ENCODE measurements at regions not wholly inside any gene's neighbourhood (a gene's known extent, or its start where the extent isn't known, plus 50 kb on each side); places are given as distances from the start of the nearest gene placed in this dataset.

- no peaks in the 10 kb centered on the region for H3K36me3 ChIP-seq (ENCODE audit: control insufficient read depth, insufficient read depth, low read length)
- H3K4me1 ChIP-seq (ENCODE audit: control insufficient read depth, insufficient read depth, low read length, poor library complexity, severe bottlenecking) = peaks cover 31% of the 10 kb centered on the region
- no peaks in the 10 kb centered on the region for H3K27me3 Mint-ChIP-seq
- peak overlapping the region in 1 of 4 donors; percentile 20 for H3K4me3 Mint-ChIP-seq
- peaks cover 17 to 60% (median 43%) of the 10 kb centered on the region in 4 donors for H3K4me1 Mint-ChIP-seq
- H3K27ac Mint-ChIP-seq = no peak overlapping the region
- no peaks in the 10 kb centered on the region for H3K9me3 ChIP-seq (ENCODE audit: control insufficient read depth in 2 of 2, low read length in 2 of 2)
- H3K27ac ChIP-seq (ENCODE audit: insufficient read depth, low read length, poor library complexity, severe bottlenecking) = no peak overlapping the region
- H3K36me3 Mint-ChIP-seq = no peaks in the 10 kb centered on the region
- H3K9me3 Mint-ChIP-seq = peaks cover 0 to 1% (median 0%) of the 10 kb centered on the region in 7 donors
- H3K27me3 ChIP-seq (ENCODE audit: control insufficient read depth, insufficient read depth, low read length) = no peaks in the 10 kb centered on the region
- no peak overlapping the region for H3K4me3 ChIP-seq (ENCODE audit: low read depth, low read length)
- ATAC-seq (ENCODE audit: low read depth in 2 of 2) (no peak), DNase-seq (no peak)
Measured at GRCh38 chr15:38678281-38678680, 113.7 kb upstream of the RASGRP1 start.

GRCh38 chr15:38680775-38681174, 116.2 kb upstream of the RASGRP1 start:
- Mint-ChIP-seq H3K4me1 (peaks cover 30 to 70% (median 52%) of the 10 kb centered on the region in 4 donors), H3K9me3 (peaks cover 0 to 2% (median 0%) of the 10 kb centered on the region in 7 donors), H3K36me3 (no peaks in the 10 kb centered on the region), H3K4me3 (no peak overlapping the region), H3K27ac (peak overlapping the region in 1 of 3 donors; percentile 78), H3K27me3 (no peaks in the 10 kb centered on the region)
- H3K4me1 ChIP-seq (ENCODE audit: control insufficient read depth, insufficient read depth, low read length, poor library complexity, severe bottlenecking) = peaks cover 38% of the 10 kb centered on the region
- H3K36me3 ChIP-seq (ENCODE audit: control insufficient read depth, insufficient read depth, low read length) = no peaks in the 10 kb centered on the region
- DNase-seq (peak in 1 of 3 donors; percentile 6), ATAC-seq (ENCODE audit: low read depth in 2 of 2) (no peak)
- no peaks in the 10 kb centered on the region for H3K27me3 ChIP-seq (ENCODE audit: control insufficient read depth, insufficient read depth, low read length)
- H3K9me3 ChIP-seq (ENCODE audit: control insufficient read depth in 2 of 2, low read length in 2 of 2) = no peaks in the 10 kb centered on the region
- H3K27ac ChIP-seq (ENCODE audit: insufficient read depth, low read length, poor library complexity, severe bottlenecking) = no peak overlapping the region
- no peak overlapping the region for H3K4me3 ChIP-seq (ENCODE audit: low read depth, low read length)

- H3K27me3 Mint-ChIP-seq = no peaks in the 10 kb centered on the region
- H3K27ac Mint-ChIP-seq = peak overlapping the region in 2 of 3 donors; percentile 21 to 74
- H3K4me1 ChIP-seq (ENCODE audit: control insufficient read depth, insufficient read depth, low read length, poor library complexity, severe bottlenecking) = peaks cover 54% of the 10 kb centered on the region
- H3K27me3 ChIP-seq (ENCODE audit: control insufficient read depth, insufficient read depth, low read length) = no peaks in the 10 kb centered on the region
- DNase-seq (no peak), ATAC-seq (ENCODE audit: low read depth in 2 of 2) (no peak)
- no peaks in the 10 kb centered on the region for H3K9me3 ChIP-seq (ENCODE audit: control insufficient read depth in 2 of 2, low read length in 2 of 2)
- no peak overlapping the region for H3K4me3 Mint-ChIP-seq
- no peak overlapping the region for H3K4me3 ChIP-seq (ENCODE audit: low read depth, low read length)
- peaks cover 37 to 77% (median 65%) of the 10 kb centered on the region in 4 donors for H3K4me1 Mint-ChIP-seq
- peaks cover 0 to 2% (median 0%) of the 10 kb centered on the region in 7 donors for H3K9me3 Mint-ChIP-seq
- H3K36me3 Mint-ChIP-seq = no peaks in the 10 kb centered on the region
- H3K36me3 ChIP-seq (ENCODE audit: control insufficient read depth, insufficient read depth, low read length) = no peaks in the 10 kb centered on the region
- no peak overlapping the region for H3K27ac ChIP-seq (ENCODE audit: insufficient read depth, low read length, poor library complexity, severe bottlenecking)
Measured at GRCh38 chr15:38682363-38682762, 117.7 kb upstream of the RASGRP1 start.

- H3K27ac ChIP-seq (ENCODE audit: insufficient read depth, low read length, poor library complexity, severe bottlenecking) = no peak overlapping the region
- DNase-seq (peak in 1 of 3 donors; percentile 7), ATAC-seq (ENCODE audit: low read depth in 2 of 2) (no peak)
- H3K27me3 ChIP-seq (ENCODE audit: control insufficient read depth, insufficient read depth, low read length) = no peaks in the 10 kb centered on the region
- Mint-ChIP-seq H3K9me3 (peaks cover 0 to 2% (median 0%) of the 10 kb centered on the region in 7 donors), H3K4me3 (no peak overlapping the region), H3K36me3 (no peaks in the 10 kb centered on the region), H3K27ac (peak overlapping the region; percentile 74 to 100 (median 93)), H3K4me1 (peaks cover 37 to 78% (median 66%) of the 10 kb centered on the region in 4 donors), H3K27me3 (no peaks in the 10 kb centered on the region)
- peak overlapping the region; percentile 53 for H3K4me3 ChIP-seq (ENCODE audit: low read depth, low read length)
- peaks cover 59% of the 10 kb centered on the region for H3K4me1 ChIP-seq (ENCODE audit: control insufficient read depth, insufficient read depth, low read length, poor library complexity, severe bottlenecking)
- no peaks in the 10 kb centered on the region for H3K36me3 ChIP-seq (ENCODE audit: control insufficient read depth, insufficient read depth, low read length)
- H3K9me3 ChIP-seq (ENCODE audit: control insufficient read depth in 2 of 2, low read length in 2 of 2) = no peaks in the 10 kb centered on the region
Measured at GRCh38 chr15:38682861-38683260, 118.2 kb upstream of the RASGRP1 start.

DNA sequence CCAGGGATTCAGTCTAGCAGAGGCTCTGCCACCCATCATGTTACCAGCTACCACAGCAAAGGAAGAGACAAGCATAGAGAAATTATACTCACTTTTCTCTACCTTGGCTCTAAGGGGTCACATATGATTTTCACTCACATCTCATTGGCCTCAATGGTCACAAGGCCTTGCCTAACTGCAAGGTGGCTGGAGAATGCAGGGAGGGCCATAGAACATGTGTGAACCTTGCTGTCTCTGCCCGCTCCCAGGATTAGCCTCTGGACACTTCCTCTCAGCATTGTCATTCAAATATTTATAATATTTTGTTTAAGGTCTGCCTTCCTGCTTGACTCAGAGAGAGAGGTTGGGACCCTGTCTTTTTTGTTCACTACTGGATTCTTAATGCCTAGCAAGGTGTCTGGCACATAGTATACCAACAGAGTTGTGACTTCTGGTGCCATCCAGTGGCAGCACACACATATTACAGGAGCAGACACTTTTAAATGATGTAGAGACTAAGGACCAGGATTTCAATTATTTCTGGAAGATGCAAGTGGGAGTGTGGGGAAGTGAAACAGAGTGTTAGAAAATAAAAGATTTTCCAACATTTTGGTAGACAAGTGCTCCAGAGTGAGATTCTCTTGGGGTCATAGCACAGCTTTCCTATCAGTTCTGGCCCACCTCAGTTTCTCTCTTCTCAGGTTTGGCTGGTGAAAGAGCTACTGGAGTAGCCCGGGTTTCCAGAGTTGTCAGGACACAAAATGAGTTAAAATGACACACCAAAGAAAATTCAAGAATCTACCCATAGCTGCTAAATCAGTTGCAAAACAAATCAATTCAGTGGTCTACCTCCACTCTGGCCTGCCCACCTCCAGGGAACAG, 119.0 kb upstream of the RASGRP1 start:
- Histone ChIP-seq H3K27ac (ENCODE audit: insufficient read depth, low read length, poor library complexity, severe bottlenecking) (peak overlapping the region; percentile 84), H3K4me3 (ENCODE audit: low read depth, low read length) (peak overlapping the region; percentile 53), H3K4me1 (ENCODE audit: control insufficient read depth, insufficient read depth, low read length, poor library complexity, severe bottlenecking) (peaks cover 66% of the 10 kb centered on the region), H3K9me3 (ENCODE audit: control insufficient read depth in 2 of 2, low read length in 2 of 2) (no peaks in the 10 kb centered on the region), H3K36me3 (ENCODE audit: control insufficient read depth, insufficient read depth, low read length) (no peaks in the 10 kb centered on the region), H3K27me3 (ENCODE audit: control insufficient read depth, insufficient read depth, low read length) (no peaks in the 10 kb centered on the region)
- Mint-ChIP-seq H3K4me3 (peak overlapping the region; percentile 34 to 88 (median 75)), H3K27me3 (no peaks in the 10 kb centered on the region), H3K36me3 (no peaks in the 10 kb centered on the region), H3K9me3 (peaks cover 0 to 2% (median 0%) of the 10 kb centered on the region in 7 donors), H3K27ac (peak overlapping the region; percentile 69 to 100 (median 93)), H3K4me1 (peaks cover 37 to 84% (median 68%) of the 10 kb centered on the region in 4 donors)
- DNase-seq = peak; percentile 56 to 89 (median 77)
- ATAC-seq (ENCODE audit: low read depth in 2 of 2) = peak; percentile 63 to 66

DNA sequence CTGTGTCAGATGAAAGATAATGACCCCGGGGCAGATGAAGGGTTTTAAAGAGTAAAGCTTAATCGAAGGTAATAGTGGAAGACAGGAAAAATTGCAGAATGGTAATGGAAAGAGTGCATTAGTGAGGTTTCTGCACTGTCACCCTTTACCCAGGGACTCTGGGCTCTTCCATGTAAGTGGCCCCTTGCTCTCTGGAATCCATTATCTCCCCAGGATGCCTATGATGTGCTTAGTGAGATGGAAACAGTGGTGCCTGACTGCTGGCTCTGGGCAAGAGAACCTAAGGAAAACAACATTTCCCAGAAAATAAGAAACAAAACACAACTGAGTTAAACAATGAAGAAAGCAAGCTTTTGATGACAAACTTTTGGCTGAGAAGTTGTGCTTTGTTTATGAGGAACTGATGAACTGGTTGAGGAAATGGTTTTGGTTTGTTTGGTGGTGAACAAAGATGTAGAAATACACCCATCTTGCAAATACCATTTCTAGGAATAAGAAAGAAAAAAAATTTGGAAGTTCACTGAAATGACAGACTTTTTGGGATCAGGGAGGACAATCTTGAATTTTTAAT, 119.9 kb upstream of the RASGRP1 start:
- peaks cover 0 to 1% (median 0%) of the 10 kb centered on the region in 7 donors for H3K9me3 Mint-ChIP-seq
- no peaks in the 10 kb centered on the region for H3K36me3 Mint-ChIP-seq
- peak in 1 of 3 donors; percentile 77 for DNase-seq
- Histone ChIP-seq H3K9me3 (ENCODE audit: control insufficient read depth in 2 of 2, low read length in 2 of 2) (no peaks in the 10 kb centered on the region), H3K27ac (ENCODE audit: insufficient read depth, low read length, poor library complexity, severe bottlenecking) (peak overlapping the region; percentile 84), H3K4me3 (ENCODE audit: low read depth, low read length) (peak overlapping the region; percentile 53), H3K36me3 (ENCODE audit: control insufficient read depth, insufficient read depth, low read length) (no peaks in the 10 kb centered on the region), H3K4me1 (ENCODE audit: control insufficient read depth, insufficient read depth, low read length, poor library complexity, severe bottlenecking) (peaks cover 75% of the 10 kb centered on the region), H3K27me3 (ENCODE audit: control insufficient read depth, insufficient read depth, low read length) (no peaks in the 10 kb centered on the region)
- no peaks in the 10 kb centered on the region for H3K27me3 Mint-ChIP-seq
- no peak for ATAC-seq (ENCODE audit: low read depth in 2 of 2)
- peak overlapping the region; percentile 90 to 100 (median 93) for H3K27ac Mint-ChIP-seq
- peaks cover 41 to 86% (median 73%) of the 10 kb centered on the region in 4 donors for H3K4me1 Mint-ChIP-seq
- peak overlapping the region; percentile 34 to 88 (median 75) for H3K4me3 Mint-ChIP-seq

- peaks cover 47 to 93% (median 78%) of the 10 kb centered on the region in 4 donors for H3K4me1 Mint-ChIP-seq
- peak overlapping the region; percentile 90 to 100 (median 93) for H3K27ac Mint-ChIP-seq
- no peaks in the 10 kb centered on the region for H3K36me3 Mint-ChIP-seq
- ATAC-seq (ENCODE audit: low read depth in 2 of 2) (peak; percentile 66 to 70), DNase-seq (peak; percentile 9 to 95 (median 74))
- Histone ChIP-seq H3K4me1 (ENCODE audit: control insufficient read depth, insufficient read depth, low read length, poor library complexity, severe bottlenecking) (peaks cover 88% of the 10 kb centered on the region), H3K9me3 (ENCODE audit: control insufficient read depth in 2 of 2, low read length in 2 of 2) (no peaks in the 10 kb centered on the region), H3K27me3 (ENCODE audit: control insufficient read depth, insufficient read depth, low read length) (no peaks in the 10 kb centered on the region), H3K27ac (ENCODE audit: insufficient read depth, low read length, poor library complexity, severe bottlenecking) (peak overlapping the region; percentile 84), H3K36me3 (ENCODE audit: control insufficient read depth, insufficient read depth, low read length) (no peaks in the 10 kb centered on the region), H3K4me3 (ENCODE audit: low read depth, low read length) (peak overlapping the region; percentile 53)
- H3K4me3 Mint-ChIP-seq = peak overlapping the region; percentile 40 to 83 (median 70)
- no peaks in the 10 kb centered on the region for H3K27me3 Mint-ChIP-seq
- H3K9me3 Mint-ChIP-seq = peaks cover 0 to 1% (median 0%) of the 10 kb centered on the region in 7 donors
Measured at GRCh38 chr15:38685686-38686339, 121.2 kb upstream of the RASGRP1 start.
